ENCODE measurements at regions not wholly inside any gene's neighbourhood (a gene's known extent, or its start where the extent isn't known, plus 50 kb on each side); places are given as distances from the start of the nearest gene placed in this dataset.

GRCh38 chr2:49686897-49687442 is 532.7 kb upstream of the FSHR start:
- no peak overlapping the region for H3K4me3 ChIP-seq (replicated peaks; ENCODE audit: insufficient read depth, low read length)
- H3K27ac ChIP-seq (replicated peaks), result no peak overlapping the region
- TF ChIP-seq REST (IDR thresholded peaks at IDR 0.05; ENCODE audit: insufficient replicate concordance, low read depth), result no peak
- TF ChIP-seq POLR2AphosphoS5 (IDR thresholded peaks at IDR 0.05; ENCODE audit: low read depth), result no peak
- TF ChIP-seq SPI1 (IDR thresholded peaks at IDR 0.05; ENCODE audit: borderline replicate concordance, low read depth), result no peak

GRCh38 chr2:49686291-49686690 is 532.0 kb upstream of the FSHR start:
- Histone ChIP-seq H3K4me3 (replicated peaks; ENCODE audit: insufficient read depth, low read length) (no peak overlapping the region), H3K27me3 (ENCODE audit: insufficient read depth, poor library complexity, severe bottlenecking) (no peaks in the 10 kb centered on the region), H3K27ac (replicated peaks) (no peak overlapping the region)
- no peak for DNase-seq (ENCODE audit: low read depth in 1 of 2, low spot score in 1 of 2)
- no peak for TF ChIP-seq CTCF (IDR thresholded peaks at IDR 0.05; ENCODE audit: insufficient read depth, low read length)
- TF ChIP-seq GABPA (IDR thresholded peaks at IDR 0.05; ENCODE audit: low read depth), result no peak
- TF ChIP-seq POLR2AphosphoS5 (IDR thresholded peaks at IDR 0.05; ENCODE audit: low read depth), result no peak

More at GRCh38 chr2:49686897-49687442, 532.7 kb upstream of the FSHR start:
- DNase-seq (ENCODE audit: low read depth in 1 of 2, low spot score in 1 of 2), result no peak
- H3K27me3 ChIP-seq (ENCODE audit: insufficient read depth, poor library complexity, severe bottlenecking), result no peaks in the 10 kb centered on the region

- Histone ChIP-seq H3K27ac (replicated peaks) (no peak overlapping the region), H3K27me3 (ENCODE audit: insufficient read depth, poor library complexity, severe bottlenecking) (no peaks in the 10 kb centered on the region), H3K4me3 (replicated peaks; ENCODE audit: insufficient read depth, low read length) (no peak overlapping the region)
- no peak for DNase-seq (ENCODE audit: low read depth in 1 of 2, low spot score in 1 of 2)
- TF ChIP-seq CTCF (IDR thresholded peaks at IDR 0.05; ENCODE audit: insufficient read depth, low read length) (no peak), POLR2AphosphoS5 (IDR thresholded peaks at IDR 0.05; ENCODE audit: low read depth) (no peak), SPI1 (IDR thresholded peaks at IDR 0.05; ENCODE audit: borderline replicate concordance, low read depth) (no peak), GABPA (IDR thresholded peaks at IDR 0.05; ENCODE audit: low read depth) (no peak), REST (IDR thresholded peaks at IDR 0.05; ENCODE audit: insufficient replicate concordance, low read depth) (no peak)
Measured at GRCh38 chr2:49677227-49677626, 522.9 kb upstream of the FSHR start.

GRCh38 chr2:49664827-49665226 is 510.5 kb upstream of the FSHR start:
- DNase-seq (ENCODE audit: low read depth in 1 of 2, low spot score in 1 of 2), result no peak
- H3K27me3 ChIP-seq (ENCODE audit: insufficient read depth, poor library complexity, severe bottlenecking), result no peaks in the 10 kb centered on the region
- H3K4me3 ChIP-seq (replicated peaks; ENCODE audit: insufficient read depth, low read length), result no peak overlapping the region
- TF ChIP-seq POLR2AphosphoS5 (IDR thresholded peaks at IDR 0.05; ENCODE audit: low read depth) (no peak), REST (IDR thresholded peaks at IDR 0.05; ENCODE audit: insufficient replicate concordance, low read depth) (no peak), CTCF (IDR thresholded peaks at IDR 0.05; ENCODE audit: insufficient read depth, low read length) (no peak)
- H3K27ac ChIP-seq (replicated peaks), result no peak overlapping the region
